Endodermal cell (in vitro differentiated cells): ENCODE measurements at regions not wholly inside any gene's neighbourhood (a gene's known extent, or its start where the extent isn't known, plus 50 kb on each side); places are given as distances from the start of the nearest gene placed in this dataset.

ENCODE experiments used
- DNase-seq: peaks from one replicate; pipeline ENCODE4 v3.0.0-alpha.2; 2017
- H3K27ac ChIP-seq: 2 replicates; pipeline ENCODE4 v1.5.1; 2013; ENCODE audit warnings: mild to moderate bottlenecking, low read depth, low read length, moderate library complexity
- H3K27me3 ChIP-seq: 2 replicates; pipeline ENCODE4 v1.6.1; 2013; ENCODE audit warnings: mild to moderate bottlenecking, low read length, moderate library complexity; ENCODE audit not compliant: insufficient read depth, control insufficient read depth, poor library complexity, severe bottlenecking
- H3K36me3 ChIP-seq: 2 replicates; pipeline ENCODE4 v1.7.0; 2013; ENCODE audit warnings: mild to moderate bottlenecking, low read length, moderate library complexity; ENCODE audit not compliant: control insufficient read depth, insufficient read depth
- H3K4me1 ChIP-seq: one replicate; pipeline ENCODE4 v1.7.0; 2013; ENCODE audit warnings: low read length; ENCODE audit not compliant: control insufficient read depth, insufficient read depth
- H3K4me3 ChIP-seq: 2 replicates; pipeline ENCODE4 v1.5.1; 2013; ENCODE audit warnings: mild to moderate bottlenecking, low read length, moderate library complexity
- H3K9ac ChIP-seq: 2 replicates; pipeline ENCODE4 v1.6.1; 2013; ENCODE audit warnings: mild to moderate bottlenecking, low read length, moderate library complexity; ENCODE audit not compliant: poor library complexity, severe bottlenecking; ENCODE audit errors: extremely low read depth
- H3K9me3 ChIP-seq: 2 replicates; pipeline ENCODE4 v1.6.1; 2013; ENCODE audit warnings: mild to moderate bottlenecking, low read length, moderate library complexity; ENCODE audit not compliant: control insufficient read depth
- H3K27ac Mint-ChIP-seq: 2 replicates; pipeline ENCODE4 v1.8.0; 2020; ENCODE audit warnings: mixed read lengths
- H3K27me3 Mint-ChIP-seq: 2 replicates; pipeline ENCODE4 v1.8.0; 2021; ENCODE audit warnings: mild to moderate bottlenecking, mixed read lengths; ENCODE audit not compliant: insufficient read depth
- H3K36me3 Mint-ChIP-seq: 2 replicates; pipeline ENCODE4 v1.8.0; 2020; ENCODE audit warnings: low read depth, mixed read lengths
- H3K4me1 Mint-ChIP-seq: 2 replicates; pipeline ENCODE4 v1.8.0; 2020; ENCODE audit warnings: mixed read lengths
- H3K4me3 Mint-ChIP-seq: 2 replicates; pipeline ENCODE4 v1.8.0; 2020; ENCODE audit warnings: mild to moderate bottlenecking, moderate library complexity, mixed read lengths
- H3K9me3 Mint-ChIP-seq: 2 replicates; pipeline ENCODE4 v1.8.0; 2020; ENCODE audit warnings: mild to moderate bottlenecking, mixed read lengths
- WGBS, 2 experiments: methylation state at CpG; one replicate each; pipeline versions ENCODE4 v1.1.5 to v1.1.7; 2013; ENCODE audit warnings: missing lambda C conversion rate in 2 of 2, mixed read lengths in 1 of 2; ENCODE audit not compliant: insufficient coverage in 1 of 2, insufficient read length in 1 of 2; 5-methylcytosine and 5-hydroxymethylcytosine counted together
- TF ChIP-seq, protein P1 (sequence below): fragments of 200-600 bp; sonication (generic); conservative IDR thresholded peaks from 2 replicates; pipeline ENCODE4 v1.5.0; 2021; ENCODE audit warnings: antibody characterized with exemption, mild to moderate bottlenecking

DNA sequence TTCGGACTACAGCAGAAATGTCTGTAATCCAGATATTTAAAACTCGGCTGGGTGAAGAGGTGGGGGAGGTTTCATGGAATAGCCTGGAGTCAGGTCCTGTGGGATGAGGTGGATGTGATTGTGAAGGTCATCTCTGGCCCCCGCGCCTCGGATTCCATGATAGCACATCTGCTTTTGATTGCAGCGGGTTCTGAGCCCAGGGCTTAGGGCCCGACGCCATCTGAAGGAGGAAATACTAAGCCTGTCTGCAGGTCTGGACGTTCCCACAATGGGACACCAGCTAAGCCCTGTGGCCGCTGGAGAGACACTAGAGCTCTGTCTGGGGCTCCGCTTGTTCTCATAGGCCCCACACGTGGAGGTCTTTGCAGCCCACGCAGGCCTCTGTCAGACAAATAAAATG lies 328.7 kb downstream of the CXCL12 start:
- peaks cover 4% of the 10 kb centered on the region for H3K4me1 ChIP-seq
- TF ChIP-seq, protein P1, sequence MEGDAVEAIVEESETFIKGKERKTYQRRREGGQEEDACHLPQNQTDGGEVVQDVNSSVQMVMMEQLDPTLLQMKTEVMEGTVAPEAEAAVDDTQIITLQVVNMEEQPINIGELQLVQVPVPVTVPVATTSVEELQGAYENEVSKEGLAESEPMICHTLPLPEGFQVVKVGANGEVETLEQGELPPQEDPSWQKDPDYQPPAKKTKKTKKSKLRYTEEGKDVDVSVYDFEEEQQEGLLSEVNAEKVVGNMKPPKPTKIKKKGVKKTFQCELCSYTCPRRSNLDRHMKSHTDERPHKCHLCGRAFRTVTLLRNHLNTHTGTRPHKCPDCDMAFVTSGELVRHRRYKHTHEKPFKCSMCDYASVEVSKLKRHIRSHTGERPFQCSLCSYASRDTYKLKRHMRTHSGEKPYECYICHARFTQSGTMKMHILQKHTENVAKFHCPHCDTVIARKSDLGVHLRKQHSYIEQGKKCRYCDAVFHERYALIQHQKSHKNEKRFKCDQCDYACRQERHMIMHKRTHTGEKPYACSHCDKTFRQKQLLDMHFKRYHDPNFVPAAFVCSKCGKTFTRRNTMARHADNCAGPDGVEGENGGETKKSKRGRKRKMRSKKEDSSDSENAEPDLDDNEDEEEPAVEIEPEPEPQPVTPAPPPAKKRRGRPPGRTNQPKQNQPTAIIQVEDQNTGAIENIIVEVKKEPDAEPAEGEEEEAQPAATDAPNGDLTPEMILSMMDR = no peak
- WGBS, 2 experiments = 90 to 92% methylated on average over 2 to 13 of the region's 13 CpGs
- H3K9me3 Mint-ChIP-seq = no peaks in the 10 kb centered on the region
- no peaks in the 10 kb centered on the region for H3K36me3 ChIP-seq
- H3K9me3 ChIP-seq = no peaks in the 10 kb centered on the region
- H3K27me3 ChIP-seq = no peaks in the 10 kb centered on the region
- no peak for DNase-seq
- H3K27ac ChIP-seq = no peak overlapping the region
- H3K9ac ChIP-seq = no peak overlapping the region
- no peak overlapping the region for H3K4me3 Mint-ChIP-seq
- H3K4me3 ChIP-seq = no peak overlapping the region
- H3K36me3 Mint-ChIP-seq = no peaks in the 10 kb centered on the region
- H3K27ac Mint-ChIP-seq = no peak overlapping the region
- H3K4me1 Mint-ChIP-seq = peaks cover 33% of the 10 kb centered on the region
- H3K27me3 Mint-ChIP-seq = peaks cover 6% of the 10 kb centered on the region

DNA sequence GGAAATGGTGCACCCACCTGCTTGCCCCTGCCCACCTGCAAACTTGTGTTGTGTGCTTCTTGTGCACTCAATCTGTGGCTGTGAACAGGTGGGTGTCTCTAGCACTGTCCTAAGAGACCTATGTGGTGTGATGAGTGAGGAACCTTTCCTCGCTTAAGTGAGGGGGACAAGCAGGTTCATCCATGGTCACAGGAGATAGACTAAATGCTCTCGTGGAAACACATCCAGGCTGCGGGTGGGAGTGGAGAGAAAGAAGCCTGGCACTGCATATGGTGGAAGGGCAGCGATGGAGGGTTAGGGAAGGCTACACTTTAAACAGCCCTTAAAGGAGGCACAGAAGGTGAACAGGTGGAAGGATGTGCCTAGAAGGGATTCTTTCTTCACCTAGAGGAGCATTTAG lies 330.9 kb downstream of the CXCL12 start:
- no peaks in the 10 kb centered on the region for H3K27me3 ChIP-seq
- Mint-ChIP-seq H3K27me3 (peaks cover 6% of the 10 kb centered on the region), H3K9me3 (no peaks in the 10 kb centered on the region)

GRCh38 chr10:44053391-44053790 lies 331.5 kb downstream of the CXCL12 start:
- Histone ChIP-seq H3K9ac (no peak overlapping the region), H3K4me1 (peaks cover 4% of the 10 kb centered on the region), H3K27me3 (no peaks in the 10 kb centered on the region), H3K36me3 (no peaks in the 10 kb centered on the region), H3K9me3 (no peaks in the 10 kb centered on the region), H3K27ac (no peak overlapping the region), H3K4me3 (no peak overlapping the region)
- Mint-ChIP-seq H3K36me3 (no peaks in the 10 kb centered on the region), H3K4me3 (no peak overlapping the region), H3K27me3 (peaks cover 6% of the 10 kb centered on the region), H3K27ac (no peak overlapping the region), H3K4me1 (peaks cover 24% of the 10 kb centered on the region), H3K9me3 (no peaks in the 10 kb centered on the region)
- TF ChIP-seq, protein P1 = no peak
- no peak for DNase-seq

More for the DNA sequence above, 330.9 kb downstream of the CXCL12 start:
- peaks cover 24% of the 10 kb centered on the region for H3K4me1 Mint-ChIP-seq
- H3K27ac ChIP-seq = no peak overlapping the region
- 94 to 95% methylated on average over 3 to 4 of the region's 4 CpGs for WGBS, 2 experiments
- H3K36me3 ChIP-seq = no peaks in the 10 kb centered on the region
- H3K9ac ChIP-seq = no peak overlapping the region
- no peak overlapping the region for H3K27ac Mint-ChIP-seq
- DNase-seq = no peak
- peaks cover 4% of the 10 kb centered on the region for H3K4me1 ChIP-seq
- TF ChIP-seq, protein P1 = no peak
- no peak overlapping the region for H3K4me3 Mint-ChIP-seq
- no peak overlapping the region for H3K4me3 ChIP-seq
- H3K9me3 ChIP-seq = no peaks in the 10 kb centered on the region
- H3K36me3 Mint-ChIP-seq = no peaks in the 10 kb centered on the region
